Liver (tissue), 3 donors: ENCODE measurements at regions not wholly inside any gene's neighbourhood (a gene's known extent, or its start where the extent isn't known, plus 50 kb on each side); places are given as distances from the start of the nearest gene placed in this dataset.

Source experiments
- ATF3 ChIP-seq: IDR thresholded peaks from 2 replicates; pipeline ENCODE4 v1.6.1; 2016; ENCODE audit warnings: antibody characterized with exemption
- CTCF ChIP-seq: fragments of 150-350 bp; IDR thresholded peaks from 2 replicates; pipeline ENCODE4 v1.5.1; 2017; ENCODE audit warnings: improper control_type of control experiment, low read depth, low read length; ENCODE audit not compliant: missing input control
- GABPA ChIP-seq, 2 donors: IDR thresholded peaks in 1 of 2; conservative IDR thresholded peaks in 1 of 2; 2 replicates each; pipeline ENCODE4 v1.6.1; 2016; ENCODE audit warnings: antibody characterized with exemption in 2 of 2, mild to moderate bottlenecking in 1 of 2, moderate library complexity in 1 of 2
- JUND ChIP-seq, 2 donors: IDR thresholded peaks; 2 replicates each; pipeline ENCODE4 v1.6.1; 2016; ENCODE audit warnings: antibody characterized with exemption in 2 of 2
- RAD21 ChIP-seq, 2 donors: IDR thresholded peaks; 2 replicates each; pipeline ENCODE4 v1.6.1; 2016; ENCODE audit warnings: antibody characterized with exemption in 2 of 2, mild to moderate bottlenecking in 2 of 2
- REST ChIP-seq: IDR thresholded peaks from 2 replicates; pipeline ENCODE4 v1.6.1; 2016; ENCODE audit warnings: antibody characterized with exemption, mild to moderate bottlenecking
- RXRA ChIP-seq, 2 donors: IDR thresholded peaks; 2 replicates each; pipeline ENCODE4 v1.6.1; 2017 to 2018; ENCODE audit warnings: antibody characterized with exemption in 2 of 2, mild to moderate bottlenecking in 1 of 2
- donor health status: healthy.
- donor health status: healthy.

- TF ChIP-seq REST (no peak), CTCF (no peak), RAD21 (IDR thresholded peaks at IDR 0.05) (no peak), RXRA (IDR thresholded peaks at IDR 0.05) (no peak), JUND (IDR thresholded peaks at IDR 0.05) (no peak), ATF3 (no peak), GABPA (IDR thresholded peaks at IDR 0.05 in 1 of 2, conservative IDR thresholded peaks at IDR 0.05 in 1 of 2) (no peak)
These were observed 71.8 kb upstream of the PAX6 start for GRCh38 chr11:31882951-31883392.
